ELR (cell line): ENCODE measurements at regions not wholly inside any gene's neighbourhood (a gene's known extent, or its start where the extent isn't known, plus 50 kb on each side); places are given as distances from the start of the nearest gene placed in this dataset.
A peak's percentile ranks its signal among the peaks of the same experiment; 100 is the strongest.
"Not testable (repeated sequence)": the region's sequence is repeated elsewhere in the genome, so short reads cannot be mapped to it uniquely, and the experiment has no call there.

ENCODE experiments used
- DNase-seq: peaks from one replicate; pipeline ENCODE4 v3.0.0-alpha.2; 2015; ENCODE audit warnings: low read depth

GRCh38 chr6:1445650-1446330 lies 56.4 kb downstream of the FOXF2 start:
- no peak for DNase-seq

GRCh38 chr6:1449896-1450295 lies 60.5 kb downstream of the FOXF2 start:
- no peak for DNase-seq

GRCh38 chr6:1453024-1453423 lies 63.6 kb downstream of the FOXF2 start:
- no peak for DNase-seq

GRCh38 chr6:1456816-1457215 lies 67.4 kb downstream of the FOXF2 start:
- DNase-seq = not testable (repeated sequence)

- peak; percentile 82 for DNase-seq
Observed at GRCh38 chr6:1461207-1461606, 71.8 kb downstream of the FOXF2 start.

GRCh38 chr6:1461736-1462135 lies 72.4 kb downstream of the FOXF2 start:
- DNase-seq = no peak

- DNase-seq = no peak
Observed at GRCh38 chr6:1463275-1463674, 73.9 kb downstream of the FOXF2 start.

GRCh38 chr6:1463751-1464426 lies 74.5 kb downstream of the FOXF2 start:
- no peak for DNase-seq

GRCh38 chr6:1464781-1465370 lies 75.5 kb downstream of the FOXF2 start:
- no peak for DNase-seq

GRCh38 chr6:1468126-1468525 lies 78.8 kb downstream of the FOXF2 start:
- DNase-seq = no peak

GRCh38 chr6:1470040-1470439 lies 80.7 kb downstream of the FOXF2 start:
- no peak for DNase-seq

- no peak for DNase-seq
Observed at GRCh38 chr6:1472643-1473042, 83.3 kb downstream of the FOXF2 start.

GRCh38 chr6:1473166-1473565 lies 83.8 kb downstream of the FOXF2 start:
- no peak for DNase-seq

GRCh38 chr6:1473598-1473997 lies 84.2 kb downstream of the FOXF2 start:
- DNase-seq = no peak

- DNase-seq = no peak
Observed at GRCh38 chr6:1474205-1474604, 84.8 kb downstream of the FOXF2 start.

- no peak for DNase-seq
Observed at GRCh38 chr6:1475174-1475573, 85.8 kb downstream of the FOXF2 start.

- peak; percentile 68 for DNase-seq
Observed at GRCh38 chr6:1477432-1478090, 88.2 kb downstream of the FOXF2 start.

GRCh38 chr6:1478163-1478826 lies 88.9 kb downstream of the FOXF2 start:
- not testable (repeated sequence) for DNase-seq

GRCh38 chr6:1479095-1479494 lies 89.7 kb downstream of the FOXF2 start:
- peak; percentile 36 for DNase-seq

GRCh38 chr6:1479601-1480221 lies 90.3 kb downstream of the FOXF2 start:
- DNase-seq = no peak

- DNase-seq = peak; percentile 98
Observed at GRCh38 chr6:1481286-1481685, 91.9 kb downstream of the FOXF2 start.
